GM12878 (cell line): ENCODE measurements at regions not wholly inside any gene's neighbourhood (a gene's known extent, or its start where the extent isn't known, plus 50 kb on each side); places are given as distances from the start of the nearest gene placed in this dataset.

Experiments
- EGR1 ChIP-seq, 2 experiments: IDR thresholded peaks; 1 replicate in 1 of 2; 2 replicates in 1 of 2; pipeline ENCODE4 v1.6.1; 2011 to 2012; ENCODE audit warnings: low read depth in 2 of 2, low read length in 2 of 2, borderline replicate concordance in 1 of 2, mild to moderate bottlenecking in 1 of 2, moderate library complexity in 1 of 2
- FOS ChIP-seq: IDR thresholded peaks from 3 replicates; pipeline ENCODE4 v1.6.1; 2011; ENCODE audit warnings: borderline replicate concordance; ENCODE audit not compliant: insufficient read length; ENCODE audit errors: extremely low read depth
- HDGF ChIP-seq: fragments of 450-650 bp; IDR thresholded peaks from 2 replicates; pipeline ENCODE4 v1.6.1; 2016; ENCODE audit warnings: antibody characterized with exemption
- IKZF2 ChIP-seq, 2 experiments: fragments of 450-650 bp; IDR thresholded peaks; 2 replicates each; pipeline ENCODE4 v1.6.1; 2017; ENCODE audit warnings: mild to moderate bottlenecking in 2 of 2, moderate library complexity in 2 of 2
- NFXL1 ChIP-seq: fragments of 450-650 bp; IDR thresholded peaks from 2 replicates; pipeline ENCODE4 v1.6.1; 2017; ENCODE audit warnings: antibody characterized with exemption, mild to moderate bottlenecking, borderline replicate concordance
- POLR2AphosphoS2 ChIP-seq: IDR thresholded peaks from 2 replicates; pipeline ENCODE4 v1.6.1; 2011; ENCODE audit warnings: low read depth, mild to moderate bottlenecking, low read length, improper control_type of control experiment, moderate library complexity
- POLR2AphosphoS5 ChIP-seq: IDR thresholded peaks from 2 replicates; pipeline ENCODE4 v1.6.1; 2011; ENCODE audit warnings: mild to moderate bottlenecking, low read length, inconsistent platforms
- RAD51 ChIP-seq: fragments of 450-650 bp; IDR thresholded peaks from 2 replicates; pipeline ENCODE4 v1.6.1; 2016; ENCODE audit warnings: moderate library complexity, mild to moderate bottlenecking, inconsistent platforms
- TF ChIP-seq, protein P1 (sequence below), 3 experiments: IDR thresholded peaks in 2 of 3; conservative IDR thresholded peaks in 1 of 3; 2 replicates each; pipeline ENCODE4 v1.5.1; 2011; ENCODE audit warnings: low read depth in 3 of 3, low read length in 3 of 3, mild to moderate bottlenecking in 3 of 3, control low read depth in 2 of 3, moderate library complexity in 2 of 3, inconsistent platforms in 1 of 3, mixed read lengths in 1 of 3; ENCODE audit not compliant: control insufficient read depth in 2 of 3, insufficient read depth in 1 of 3; ENCODE audit errors: extremely low read depth in 1 of 3
- TF ChIP-seq, protein P2 (sequence below): fragments of 450-650 bp; IDR thresholded peaks from 2 replicates; pipeline ENCODE4 v1.6.1; 2018; ENCODE audit warnings: mild to moderate bottlenecking, low read depth, moderate library complexity; ENCODE audit not compliant: partially characterized antibody
- TF ChIP-seq, protein P3 (sequence below): IDR thresholded peaks from 2 replicates; pipeline ENCODE4 v1.6.1; 2011; ENCODE audit warnings: borderline replicate concordance, low read depth, mild to moderate bottlenecking, moderate library complexity, mixed read lengths, low read length; ENCODE audit not compliant: insufficient read depth; ENCODE audit errors: extremely low read length
- TF ChIP-seq, protein P4 (sequence below): fragments of 450-650 bp; IDR thresholded peaks from 2 replicates; pipeline ENCODE4 v1.6.1; 2016; ENCODE audit warnings: mild to moderate bottlenecking

DNA sequence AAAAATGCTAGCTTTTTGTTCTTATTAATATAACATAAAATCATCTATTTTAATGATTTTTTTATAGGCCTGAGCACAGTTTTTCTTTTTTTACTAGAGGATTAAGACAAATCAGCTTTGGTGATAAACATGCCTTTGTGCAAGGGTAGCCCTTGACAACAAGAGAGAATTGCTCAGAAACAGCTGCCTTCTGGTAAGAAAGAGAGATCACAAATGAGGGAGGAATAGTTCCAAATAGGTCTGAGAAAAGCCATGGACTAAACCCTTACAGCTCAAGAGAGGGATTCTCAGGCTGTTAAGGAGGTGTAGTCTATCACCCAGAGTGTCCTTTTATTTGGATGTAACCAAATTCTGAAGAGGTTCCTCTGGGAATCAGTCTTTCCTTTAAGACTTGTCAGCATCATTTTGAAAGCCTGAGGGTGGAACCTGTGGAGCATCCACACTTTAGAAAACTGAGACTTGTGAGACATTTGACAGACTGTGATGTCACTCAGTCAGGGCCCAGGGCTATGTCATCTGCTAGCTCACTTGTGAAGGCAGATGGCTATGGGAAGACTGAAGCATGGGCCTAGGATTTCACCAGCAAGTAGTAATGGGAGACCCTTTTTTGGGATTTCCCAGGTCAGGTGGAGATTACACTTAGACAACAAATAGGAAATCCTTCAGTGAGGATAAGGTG is 102.9 kb upstream of the KCNAB1 start (continued):
- TF ChIP-seq, protein P1, sequence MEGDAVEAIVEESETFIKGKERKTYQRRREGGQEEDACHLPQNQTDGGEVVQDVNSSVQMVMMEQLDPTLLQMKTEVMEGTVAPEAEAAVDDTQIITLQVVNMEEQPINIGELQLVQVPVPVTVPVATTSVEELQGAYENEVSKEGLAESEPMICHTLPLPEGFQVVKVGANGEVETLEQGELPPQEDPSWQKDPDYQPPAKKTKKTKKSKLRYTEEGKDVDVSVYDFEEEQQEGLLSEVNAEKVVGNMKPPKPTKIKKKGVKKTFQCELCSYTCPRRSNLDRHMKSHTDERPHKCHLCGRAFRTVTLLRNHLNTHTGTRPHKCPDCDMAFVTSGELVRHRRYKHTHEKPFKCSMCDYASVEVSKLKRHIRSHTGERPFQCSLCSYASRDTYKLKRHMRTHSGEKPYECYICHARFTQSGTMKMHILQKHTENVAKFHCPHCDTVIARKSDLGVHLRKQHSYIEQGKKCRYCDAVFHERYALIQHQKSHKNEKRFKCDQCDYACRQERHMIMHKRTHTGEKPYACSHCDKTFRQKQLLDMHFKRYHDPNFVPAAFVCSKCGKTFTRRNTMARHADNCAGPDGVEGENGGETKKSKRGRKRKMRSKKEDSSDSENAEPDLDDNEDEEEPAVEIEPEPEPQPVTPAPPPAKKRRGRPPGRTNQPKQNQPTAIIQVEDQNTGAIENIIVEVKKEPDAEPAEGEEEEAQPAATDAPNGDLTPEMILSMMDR (IDR thresholded peaks at IDR 0.05 in 2 of 3, conservative IDR thresholded peaks at IDR 0.05 in 1 of 3; ENCODE audit: control insufficient read depth in 2 of 3, extremely low read depth in 1 of 3, insufficient read depth in 1 of 3, low read depth in 3 of 3, low read length in 3 of 3), result no peak
- TF ChIP-seq EGR1 (IDR thresholded peaks at IDR 0.05; ENCODE audit: borderline replicate concordance in 1 of 2, low read depth in 2 of 2, low read length in 2 of 2), result no peak
- TF ChIP-seq FOS, result no peak
- TF ChIP-seq, protein P2, sequence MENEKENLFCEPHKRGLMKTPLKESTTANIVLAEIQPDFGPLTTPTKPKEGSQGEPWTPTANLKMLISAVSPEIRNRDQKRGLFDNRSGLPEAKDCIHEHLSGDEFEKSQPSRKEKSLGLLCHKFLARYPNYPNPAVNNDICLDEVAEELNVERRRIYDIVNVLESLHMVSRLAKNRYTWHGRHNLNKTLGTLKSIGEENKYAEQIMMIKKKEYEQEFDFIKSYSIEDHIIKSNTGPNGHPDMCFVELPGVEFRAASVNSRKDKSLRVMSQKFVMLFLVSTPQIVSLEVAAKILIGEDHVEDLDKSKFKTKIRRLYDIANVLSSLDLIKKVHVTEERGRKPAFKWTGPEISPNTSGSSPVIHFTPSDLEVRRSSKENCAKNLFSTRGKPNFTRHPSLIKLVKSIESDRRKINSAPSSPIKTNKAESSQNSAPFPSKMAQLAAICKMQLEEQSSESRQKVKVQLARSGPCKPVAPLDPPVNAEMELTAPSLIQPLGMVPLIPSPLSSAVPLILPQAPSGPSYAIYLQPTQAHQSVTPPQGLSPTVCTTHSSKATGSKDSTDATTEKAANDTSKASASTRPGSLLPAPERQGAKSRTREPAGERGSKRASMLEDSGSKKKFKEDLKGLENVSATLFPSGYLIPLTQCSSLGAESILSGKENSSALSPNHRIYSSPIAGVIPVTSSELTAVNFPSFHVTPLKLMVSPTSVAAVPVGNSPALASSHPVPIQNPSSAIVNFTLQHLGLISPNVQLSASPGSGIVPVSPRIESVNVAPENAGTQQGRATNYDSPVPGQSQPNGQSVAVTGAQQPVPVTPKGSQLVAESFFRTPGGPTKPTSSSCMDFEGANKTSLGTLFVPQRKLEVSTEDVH, result no peak
- TF ChIP-seq, protein P3, sequence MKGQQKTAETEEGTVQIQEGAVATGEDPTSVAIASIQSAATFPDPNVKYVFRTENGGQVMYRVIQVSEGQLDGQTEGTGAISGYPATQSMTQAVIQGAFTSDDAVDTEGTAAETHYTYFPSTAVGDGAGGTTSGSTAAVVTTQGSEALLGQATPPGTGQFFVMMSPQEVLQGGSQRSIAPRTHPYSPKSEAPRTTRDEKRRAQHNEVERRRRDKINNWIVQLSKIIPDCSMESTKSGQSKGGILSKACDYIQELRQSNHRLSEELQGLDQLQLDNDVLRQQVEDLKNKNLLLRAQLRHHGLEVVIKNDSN, result no peak
- TF ChIP-seq POLR2AphosphoS5, result no peak
- TF ChIP-seq POLR2AphosphoS2, result no peak
- TF ChIP-seq, protein P4, sequence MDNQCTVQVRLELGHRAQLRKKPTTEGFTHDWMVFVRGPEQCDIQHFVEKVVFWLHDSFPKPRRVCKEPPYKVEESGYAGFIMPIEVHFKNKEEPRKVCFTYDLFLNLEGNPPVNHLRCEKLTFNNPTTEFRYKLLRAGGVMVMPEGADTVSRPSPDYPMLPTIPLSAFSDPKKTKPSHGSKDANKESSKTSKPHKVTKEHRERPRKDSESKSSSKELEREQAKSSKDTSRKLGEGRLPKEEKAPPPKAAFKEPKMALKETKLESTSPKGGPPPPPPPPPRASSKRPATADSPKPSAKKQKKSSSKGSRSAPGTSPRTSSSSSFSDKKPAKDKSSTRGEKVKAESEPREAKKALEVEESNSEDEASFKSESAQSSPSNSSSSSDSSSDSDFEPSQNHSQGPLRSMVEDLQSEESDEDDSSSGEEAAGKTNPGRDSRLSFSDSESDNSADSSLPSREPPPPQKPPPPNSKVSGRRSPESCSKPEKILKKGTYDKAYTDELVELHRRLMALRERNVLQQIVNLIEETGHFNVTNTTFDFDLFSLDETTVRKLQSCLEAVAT, result no peak
- no peak for TF ChIP-seq RAD51
- TF ChIP-seq IKZF2 (IDR thresholded peaks at IDR 0.05), result no peak
- TF ChIP-seq HDGF, result no peak
- TF ChIP-seq NFXL1, result no peak
